ENCODE measurements at regions not wholly inside any gene's neighbourhood (a gene's known extent, or its start where the extent isn't known, plus 50 kb on each side); places are given as distances from the start of the nearest gene placed in this dataset.

- TF ChIP-seq, protein P1, sequence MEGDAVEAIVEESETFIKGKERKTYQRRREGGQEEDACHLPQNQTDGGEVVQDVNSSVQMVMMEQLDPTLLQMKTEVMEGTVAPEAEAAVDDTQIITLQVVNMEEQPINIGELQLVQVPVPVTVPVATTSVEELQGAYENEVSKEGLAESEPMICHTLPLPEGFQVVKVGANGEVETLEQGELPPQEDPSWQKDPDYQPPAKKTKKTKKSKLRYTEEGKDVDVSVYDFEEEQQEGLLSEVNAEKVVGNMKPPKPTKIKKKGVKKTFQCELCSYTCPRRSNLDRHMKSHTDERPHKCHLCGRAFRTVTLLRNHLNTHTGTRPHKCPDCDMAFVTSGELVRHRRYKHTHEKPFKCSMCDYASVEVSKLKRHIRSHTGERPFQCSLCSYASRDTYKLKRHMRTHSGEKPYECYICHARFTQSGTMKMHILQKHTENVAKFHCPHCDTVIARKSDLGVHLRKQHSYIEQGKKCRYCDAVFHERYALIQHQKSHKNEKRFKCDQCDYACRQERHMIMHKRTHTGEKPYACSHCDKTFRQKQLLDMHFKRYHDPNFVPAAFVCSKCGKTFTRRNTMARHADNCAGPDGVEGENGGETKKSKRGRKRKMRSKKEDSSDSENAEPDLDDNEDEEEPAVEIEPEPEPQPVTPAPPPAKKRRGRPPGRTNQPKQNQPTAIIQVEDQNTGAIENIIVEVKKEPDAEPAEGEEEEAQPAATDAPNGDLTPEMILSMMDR (IDR thresholded peaks at IDR 0.05): no peak
- no peak for TF ChIP-seq POLR2A (IDR thresholded peaks at IDR 0.05)
These were observed 292.2 kb downstream of the CYLC2 start for GRCh38 chr9:103287361-103287760.

All from right lobe of liver (tissue), 4 donors.